GM19035 (cell line): ENCODE measurements at regions not wholly inside any gene's neighbourhood (a gene's known extent, or its start where the extent isn't known, plus 50 kb on each side); places are given as distances from the start of the nearest gene placed in this dataset.

Experiments
- ATAC-seq: cut with Tn5 transposase; IDR thresholded peaks from one replicate; pipeline ENCODE4 v1.9.1; 2021; ENCODE audit not compliant: unreplicated experiment

DNA sequence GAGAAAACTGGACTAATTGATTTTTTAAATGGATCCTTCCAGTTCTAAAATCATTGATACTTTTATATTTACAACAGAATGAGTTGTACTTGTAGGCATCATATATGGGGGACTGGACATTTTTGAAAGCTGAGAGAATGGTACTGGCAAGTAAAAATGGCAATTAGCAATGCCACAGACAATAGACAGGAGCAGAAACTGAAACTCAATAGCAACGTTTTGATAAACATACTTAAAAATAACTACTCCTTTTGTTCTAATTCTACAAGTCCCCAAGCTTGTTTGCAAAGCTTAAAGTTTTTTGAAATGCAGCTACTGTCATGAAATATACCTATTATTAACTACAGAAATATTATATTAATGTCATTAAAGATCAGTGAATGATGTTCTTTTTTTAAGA lies 52.8 kb upstream of the FBXL7 start:
- no peak for ATAC-seq

GRCh38 chr5:15446552-15446951 lies 53.4 kb upstream of the FBXL7 start:
- ATAC-seq: no peak

- ATAC-seq: no peak
Measured at GRCh38 chr5:15442193-15442570, 57.8 kb upstream of the FBXL7 start.

DNA sequence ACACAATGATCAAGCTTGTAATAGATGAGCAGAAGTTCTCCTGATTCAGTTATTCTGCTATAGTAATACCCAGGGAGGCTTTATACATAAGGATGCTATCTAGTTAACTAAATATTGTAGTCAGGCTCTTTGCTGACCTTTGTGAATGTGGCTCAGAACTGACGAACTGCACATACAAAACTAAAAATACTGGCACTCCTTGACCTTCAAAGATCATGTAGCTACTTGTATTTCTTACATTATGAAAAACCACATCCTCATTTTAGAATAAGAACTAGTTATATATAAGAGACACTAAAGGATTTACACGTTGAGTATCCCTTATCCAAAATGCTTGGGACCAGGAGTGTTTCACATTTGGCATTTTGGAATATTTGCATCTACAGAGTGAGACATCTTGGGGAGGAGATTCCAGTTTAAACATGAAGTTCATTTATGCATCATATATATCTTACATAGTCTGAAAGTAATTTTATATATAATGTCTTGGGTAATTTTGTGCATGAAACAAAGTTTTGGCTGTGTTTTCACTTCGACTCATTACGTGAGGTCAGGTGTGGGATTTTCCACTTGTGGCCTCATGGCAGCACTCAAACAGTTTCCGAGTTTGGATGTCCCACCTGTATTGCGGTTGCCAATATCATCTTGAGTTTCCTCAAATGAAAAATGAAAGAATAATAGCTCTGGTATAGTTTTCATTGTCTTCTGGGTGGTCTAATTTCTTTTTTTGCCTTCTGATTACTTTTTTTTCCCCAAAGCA lies 58.4 kb upstream of the FBXL7 start:
- ATAC-seq: no peak

GRCh38 chr5:15440434-15440833 lies 59.5 kb upstream of the FBXL7 start:
- no peak for ATAC-seq

DNA sequence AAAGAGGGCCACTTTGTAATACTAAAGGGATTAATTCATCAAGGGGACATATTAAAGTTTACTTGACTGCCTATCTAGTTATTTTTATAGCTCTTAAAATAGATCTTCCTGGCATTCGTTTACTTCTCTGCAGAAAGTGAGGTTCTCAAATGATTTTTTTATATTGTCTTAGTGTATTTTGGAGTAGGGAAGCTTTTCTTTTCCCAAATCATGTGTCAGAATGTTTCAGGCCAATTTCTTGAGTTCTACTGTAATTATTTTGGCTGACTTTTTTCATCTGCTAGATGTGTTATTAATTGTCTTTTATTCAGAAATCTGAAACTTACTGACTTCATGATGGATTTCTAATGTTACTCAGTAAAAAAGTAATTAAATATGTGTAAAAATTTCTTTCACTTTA lies 60.2 kb upstream of the FBXL7 start:
- ATAC-seq: no peak

DNA sequence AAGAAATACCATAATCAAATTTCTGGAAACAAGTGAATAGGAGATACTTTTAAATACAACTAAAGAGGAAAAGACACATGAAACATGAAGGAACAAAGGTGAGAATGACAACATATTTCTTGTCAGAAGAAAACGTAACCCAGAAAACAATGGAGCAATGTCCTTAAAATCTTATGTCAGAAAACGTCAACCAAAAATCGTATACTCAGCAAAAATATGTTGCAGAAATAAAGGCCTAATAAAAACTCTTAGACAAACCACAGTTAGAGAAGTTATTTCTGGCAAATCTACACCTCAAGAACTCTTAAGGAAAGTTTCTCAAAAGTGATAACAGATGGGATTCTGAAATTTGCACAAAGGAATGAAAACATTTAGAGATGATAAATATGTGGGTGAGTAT lies 66.3 kb upstream of the FBXL7 start:
- no peak for ATAC-seq

DNA sequence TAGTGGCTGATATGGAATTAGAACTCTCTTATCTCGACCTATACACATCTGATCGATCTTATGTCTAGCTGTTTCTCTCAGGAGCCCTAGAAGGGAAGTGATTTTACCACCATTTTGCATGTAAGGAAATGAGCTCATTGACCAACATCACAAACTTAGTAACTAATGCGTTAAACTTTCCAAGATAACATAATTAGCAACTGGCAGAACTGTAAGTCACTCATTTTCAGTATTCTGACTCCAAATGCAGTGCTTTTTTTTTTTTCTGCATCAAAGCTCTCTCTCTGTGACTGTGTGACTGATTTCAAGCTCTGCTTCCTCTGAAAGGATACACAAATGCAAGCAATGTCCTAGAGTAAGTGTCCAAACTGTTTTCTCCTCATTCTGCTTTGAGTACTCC lies 68.1 kb upstream of the FBXL7 start:
- ATAC-seq: no peak

GRCh38 chr5:15425766-15426165 lies 74.2 kb upstream of the FBXL7 start:
- no peak for ATAC-seq

DNA sequence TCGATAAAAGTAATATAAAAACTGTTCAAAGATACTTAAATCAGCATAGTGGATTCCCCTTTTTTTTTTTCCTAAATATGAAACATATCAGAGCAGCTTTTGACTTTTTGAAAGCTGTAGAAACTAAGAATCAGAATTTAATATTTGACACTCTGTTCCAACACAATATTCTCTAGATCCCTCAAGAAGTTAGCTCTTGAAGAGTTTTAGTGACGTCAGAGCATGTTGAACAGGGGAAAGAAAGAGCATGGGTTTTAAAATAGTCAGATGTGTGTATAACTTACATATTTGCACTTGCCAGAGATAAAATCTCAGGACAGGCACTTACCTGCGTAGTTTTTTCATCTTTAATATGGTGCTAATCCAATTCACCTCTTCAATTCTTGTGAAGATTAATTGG lies 75.2 kb upstream of the FBXL7 start:
- ATAC-seq: no peak

DNA sequence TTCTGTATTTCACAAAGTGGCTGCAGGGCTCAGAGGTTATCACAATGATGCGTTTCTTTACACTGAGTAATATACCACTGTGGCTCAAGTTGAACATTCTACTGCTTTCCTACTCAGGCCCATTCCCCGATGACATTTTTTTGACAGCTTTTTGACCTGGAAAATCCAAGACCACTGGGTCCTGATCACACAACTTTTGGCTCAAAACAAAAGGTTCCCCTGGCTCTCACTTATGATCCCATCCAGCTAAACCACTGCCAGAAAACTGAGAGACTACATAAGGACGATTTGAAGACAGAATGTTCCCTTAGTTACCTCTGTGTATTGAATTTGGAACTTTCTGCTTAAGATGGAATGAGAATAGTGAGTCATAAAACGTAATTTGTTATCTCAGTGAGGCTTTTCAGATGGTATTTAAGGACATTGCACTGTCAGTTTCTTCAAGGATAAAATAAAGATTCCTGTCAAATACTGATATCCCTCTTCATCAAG lies 78.0 kb upstream of the FBXL7 start:
- ATAC-seq: no peak

DNA sequence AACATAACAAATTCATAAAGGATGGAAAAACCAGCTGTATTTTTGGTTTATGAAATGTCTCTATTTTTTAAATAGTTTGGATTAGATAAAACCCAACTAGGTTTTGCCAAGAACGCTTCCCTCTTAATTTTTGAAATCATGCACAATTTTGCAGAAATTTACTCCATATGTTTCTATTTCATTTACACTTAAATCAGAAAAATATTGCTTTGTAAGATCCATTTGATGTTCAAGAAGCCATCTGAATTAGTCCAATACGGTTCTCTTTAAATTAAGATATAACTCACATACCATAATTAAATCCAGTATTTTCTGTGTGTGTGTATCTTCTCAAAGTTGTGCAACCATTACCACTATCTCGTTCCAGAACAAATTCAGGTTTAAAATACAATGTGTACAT lies 78.6 kb upstream of the FBXL7 start:
- no peak for ATAC-seq

DNA sequence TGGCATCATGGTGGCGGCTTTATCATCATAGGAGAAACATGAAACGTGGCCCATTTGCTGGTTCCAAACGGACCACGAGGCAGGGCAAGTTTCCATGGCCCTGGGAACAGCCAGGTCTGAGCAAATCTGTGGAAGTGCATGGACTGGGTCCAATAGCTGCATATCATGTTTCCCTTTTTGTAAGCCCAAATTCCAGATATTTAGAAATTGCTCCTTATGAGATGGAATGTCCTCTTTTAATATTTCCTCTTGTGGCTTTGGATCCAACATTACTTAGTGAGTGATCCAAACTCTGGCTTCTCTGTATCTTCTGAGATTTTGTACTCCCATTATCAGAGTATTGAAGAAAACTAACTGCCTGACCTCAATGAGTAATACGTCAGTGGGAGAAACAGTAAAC lies 79.8 kb upstream of the FBXL7 start:
- no peak for ATAC-seq

- no peak for ATAC-seq
Measured at GRCh38 chr5:15417156-15417555, 82.8 kb upstream of the FBXL7 start.

- no peak for ATAC-seq
Measured at GRCh38 chr5:15406478-15406877, 93.5 kb upstream of the FBXL7 start.

DNA sequence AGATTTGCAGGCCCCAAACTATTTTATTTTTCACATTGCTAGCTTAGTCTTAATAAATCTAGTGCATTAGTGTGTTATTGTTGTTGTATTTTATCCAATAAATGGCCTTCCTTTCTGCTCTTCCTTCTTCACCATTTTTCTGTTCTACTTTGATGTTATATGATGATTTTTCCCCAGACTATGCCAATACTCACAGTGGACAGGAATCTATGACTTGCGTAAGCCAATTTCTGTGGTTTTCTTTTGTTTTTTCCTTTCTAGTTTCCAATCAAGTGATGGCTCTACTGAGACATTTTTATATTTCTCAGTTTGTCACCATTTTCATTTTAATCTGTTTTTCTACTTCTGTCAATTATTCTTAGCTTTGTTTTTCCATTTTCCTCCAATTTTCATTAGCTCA lies 106.8 kb upstream of the FBXL7 start:
- ATAC-seq: no peak

- ATAC-seq: no peak
Measured at GRCh38 chr5:15391704-15392397, 108.1 kb upstream of the FBXL7 start.

- ATAC-seq: no peak
Measured at GRCh38 chr5:15388866-15389265, 111.1 kb upstream of the FBXL7 start.

- ATAC-seq: no peak
Measured at GRCh38 chr5:15387931-15388524, 112.0 kb upstream of the FBXL7 start.

DNA sequence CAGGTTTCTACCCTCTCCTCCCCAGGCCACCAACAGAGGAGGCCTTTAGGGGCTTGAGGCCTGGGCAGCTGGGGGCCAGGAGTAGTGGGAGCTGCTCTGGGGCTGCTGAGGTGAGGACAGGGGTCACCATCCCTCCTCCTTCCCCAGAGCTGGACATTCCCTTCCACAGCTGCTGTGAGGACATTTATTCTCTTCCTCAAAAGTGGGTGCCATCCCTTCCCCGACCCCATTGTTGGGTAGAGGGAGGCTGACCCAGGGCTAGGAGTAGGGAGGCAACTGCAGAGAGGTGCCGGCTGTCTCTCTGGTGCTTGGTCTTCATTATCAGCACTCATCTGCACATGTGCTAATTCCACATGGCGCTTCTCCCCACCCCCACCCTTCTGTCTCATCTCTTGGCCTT lies 113.9 kb upstream of the FBXL7 start:
- no peak for ATAC-seq

GRCh38 chr5:15385553-15385952 lies 114.4 kb upstream of the FBXL7 start:
- ATAC-seq: no peak

- no peak for ATAC-seq
Measured at GRCh38 chr5:15385037-15385436, 114.9 kb upstream of the FBXL7 start.
